ENCODE measurements at regions not wholly inside any gene's neighbourhood (a gene's known extent, or its start where the extent isn't known, plus 50 kb on each side); places are given as distances from the start of the nearest gene placed in this dataset.

DNA sequence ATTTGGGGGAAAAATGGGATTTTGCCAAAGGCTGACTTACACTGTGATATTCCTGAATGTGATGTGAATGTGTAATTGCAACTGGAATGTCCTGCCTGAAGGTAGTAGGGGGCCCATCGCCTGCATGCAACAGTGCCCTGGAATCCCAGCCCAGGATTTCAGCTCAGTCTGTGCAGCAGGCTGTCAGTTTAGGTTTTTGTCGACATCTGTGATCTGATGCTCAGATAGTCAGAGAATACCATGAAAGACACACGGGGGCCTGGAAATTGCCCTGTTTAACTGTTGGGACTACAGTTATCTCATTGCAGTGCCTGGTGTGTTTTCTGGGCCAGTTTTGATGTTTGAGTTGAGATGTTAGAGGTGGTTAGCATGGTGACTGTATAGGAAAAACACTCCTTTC, 84.5 kb upstream of the HK2 start:
- H3K36me3 ChIP-seq (ENCODE audit: control insufficient read depth, insufficient read depth, low read length): no peaks in the 10 kb centered on the region
- H3K27me3 ChIP-seq (ENCODE audit: insufficient read depth, low read length, poor library complexity): no peaks in the 10 kb centered on the region
- H3K4me1 ChIP-seq (ENCODE audit: control insufficient read depth, low read depth, low read length): no peaks in the 10 kb centered on the region
- H4K5ac ChIP-seq (ENCODE audit: low read length): no peak overlapping the region
- no peak overlapping the region for H2AK5ac ChIP-seq (ENCODE audit: low read length)
- H3K79me1 ChIP-seq (ENCODE audit: low read length): no peaks in the 10 kb centered on the region
- H2BK15ac ChIP-seq (replicated peaks; ENCODE audit: low read depth): no peak overlapping the region
- no peak overlapping the region for H3K4me3 ChIP-seq (ENCODE audit: low read length)
- H3K4me2 ChIP-seq (ENCODE audit: low read length): no peak overlapping the region
- no CpG with 5 or more reads among the region's 3 CpGs for WGBS (ENCODE audit: extremely low coverage, insufficient coverage, low lambda C conversion rate)
- H3K23ac ChIP-seq (ENCODE audit: low read length): no peak overlapping the region
- H2BK120ac ChIP-seq (ENCODE audit: low read depth, low read length): no peak overlapping the region
- no peak overlapping the region for H3K4ac ChIP-seq (ENCODE audit: low read depth, low read length)
- DNase-seq: no peak
- H4K8ac ChIP-seq (ENCODE audit: low read depth, low read length): no peak overlapping the region
- no peak overlapping the region for H3K56ac ChIP-seq (ENCODE audit: low read length)
- no peaks in the 10 kb centered on the region for H3K79me2 ChIP-seq (ENCODE audit: control insufficient read depth, insufficient read depth, low read length)
- no peak overlapping the region for H3K27ac ChIP-seq (ENCODE audit: low read depth, low read length)
- no peak overlapping the region for H3K9ac ChIP-seq (ENCODE audit: low read length)
- H3K18ac ChIP-seq (ENCODE audit: low read length): no peak overlapping the region
- no peak overlapping the region for H2BK5ac ChIP-seq (ENCODE audit: low read length)

DNA sequence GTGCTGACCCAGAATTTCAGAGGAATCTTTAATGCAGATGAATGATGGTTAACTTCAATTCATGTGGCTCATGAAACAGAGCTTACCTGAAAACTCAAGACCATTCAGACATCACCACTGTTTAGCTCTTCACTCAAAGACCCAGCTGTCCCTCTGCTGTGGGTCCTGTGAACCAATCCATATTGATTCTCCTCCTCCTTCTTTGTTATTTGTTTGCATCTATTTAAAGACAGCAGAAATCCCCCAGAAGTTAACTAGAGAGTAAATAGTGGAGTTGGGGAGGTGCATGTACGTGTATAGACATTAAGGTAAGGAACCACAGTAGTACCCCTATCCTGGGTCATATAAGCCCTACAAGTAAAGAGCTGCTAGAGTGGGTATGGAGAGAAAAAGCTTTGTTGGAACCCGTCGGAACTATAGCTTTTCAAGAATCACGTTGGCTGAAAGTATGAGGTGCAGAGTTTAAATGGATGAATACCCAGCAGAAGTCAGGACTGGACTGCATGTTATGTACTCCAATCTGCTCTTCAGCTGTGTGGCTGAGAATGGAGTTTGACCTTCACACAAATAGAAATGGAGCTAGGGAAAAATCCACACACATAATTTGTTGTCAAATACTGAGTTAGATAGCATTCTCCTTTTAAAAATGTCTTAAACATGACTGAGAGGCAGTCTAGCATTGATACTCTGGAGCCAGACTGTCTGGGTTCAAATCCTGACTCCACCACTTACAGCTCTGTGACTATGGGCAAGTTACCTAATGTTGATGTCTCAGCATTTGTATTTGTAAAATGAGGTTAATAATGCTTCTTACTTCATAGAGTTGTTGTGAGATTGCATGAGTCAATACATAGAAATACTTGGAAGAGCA, 81.7 kb upstream of the HK2 start:
- no peaks in the 10 kb centered on the region for H3K36me3 ChIP-seq (ENCODE audit: control insufficient read depth, insufficient read depth, low read length)
- DNase-seq: no peak

DNA sequence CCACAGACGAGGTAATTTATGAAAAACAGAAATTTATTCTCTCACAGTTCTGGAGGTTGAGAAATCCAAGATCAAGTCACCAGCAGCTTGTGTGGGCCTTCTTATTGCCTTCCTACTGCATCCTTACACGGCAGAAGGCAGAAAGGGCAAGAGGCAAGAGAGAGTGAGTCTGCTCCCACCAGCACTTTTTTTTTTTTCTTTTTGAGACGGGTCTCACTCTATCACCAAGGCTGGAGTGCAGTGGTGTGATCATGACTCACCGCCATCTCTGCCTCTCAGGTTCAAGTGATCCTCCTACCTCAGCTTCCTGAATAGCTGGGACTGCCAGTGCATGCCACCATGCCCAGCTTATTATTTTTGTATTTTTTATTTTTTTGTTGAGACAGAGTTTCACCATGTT, 78.5 kb upstream of the HK2 start:
- no peak overlapping the region for H3K4me2 ChIP-seq (ENCODE audit: low read length)
- no peak overlapping the region for H2BK120ac ChIP-seq (ENCODE audit: low read depth, low read length)
- H2BK15ac ChIP-seq (replicated peaks; ENCODE audit: low read depth): no peak overlapping the region
- H3K18ac ChIP-seq (ENCODE audit: low read length): no peak overlapping the region
- H3K27me3 ChIP-seq (ENCODE audit: insufficient read depth, low read length, poor library complexity): no peaks in the 10 kb centered on the region
- no peak overlapping the region for H4K5ac ChIP-seq (ENCODE audit: low read length)
- no peaks in the 10 kb centered on the region for H3K36me3 ChIP-seq (ENCODE audit: control insufficient read depth, insufficient read depth, low read length)
- no peak for DNase-seq
- no peak overlapping the region for H2BK5ac ChIP-seq (ENCODE audit: low read length)
- H3K56ac ChIP-seq (ENCODE audit: low read length): no peak overlapping the region
- H3K9ac ChIP-seq (ENCODE audit: low read length): no peak overlapping the region
- WGBS (ENCODE audit: extremely low coverage, insufficient coverage, low lambda C conversion rate): no CpG with 5 or more reads among the region's 4 CpGs
- no peaks in the 10 kb centered on the region for H3K79me2 ChIP-seq (ENCODE audit: control insufficient read depth, insufficient read depth, low read length)
- H3K4ac ChIP-seq (ENCODE audit: low read depth, low read length): no peak overlapping the region
- H3K79me1 ChIP-seq (ENCODE audit: low read length): no peaks in the 10 kb centered on the region
- H3K27ac ChIP-seq (ENCODE audit: low read depth, low read length): no peak overlapping the region
- no peaks in the 10 kb centered on the region for H3K4me1 ChIP-seq (ENCODE audit: control insufficient read depth, low read depth, low read length)
- no peak overlapping the region for H3K4me3 ChIP-seq (ENCODE audit: low read length)
- H3K23ac ChIP-seq (ENCODE audit: low read length): no peak overlapping the region
- no peak overlapping the region for H4K8ac ChIP-seq (ENCODE audit: low read depth, low read length)
- H2AK5ac ChIP-seq (ENCODE audit: low read length): no peak overlapping the region

More for the DNA sequence above, 81.7 kb upstream of the HK2 start:
- Histone ChIP-seq H3K56ac (ENCODE audit: low read length) (no peak overlapping the region), H2BK5ac (ENCODE audit: low read length) (no peak overlapping the region), H2BK120ac (ENCODE audit: low read depth, low read length) (no peak overlapping the region), H3K27ac (ENCODE audit: low read depth, low read length) (no peak overlapping the region), H3K4me3 (ENCODE audit: low read length) (no peak overlapping the region), H2BK15ac (replicated peaks; ENCODE audit: low read depth) (no peak overlapping the region), H3K9ac (ENCODE audit: low read length) (no peak overlapping the region), H4K8ac (ENCODE audit: low read depth, low read length) (no peak overlapping the region), H3K79me1 (ENCODE audit: low read length) (no peaks in the 10 kb centered on the region), H3K4me2 (ENCODE audit: low read length) (no peak overlapping the region), H3K27me3 (ENCODE audit: insufficient read depth, low read length, poor library complexity) (no peaks in the 10 kb centered on the region), H4K5ac (ENCODE audit: low read length) (no peak overlapping the region), H3K18ac (ENCODE audit: low read length) (no peak overlapping the region), H3K23ac (ENCODE audit: low read length) (no peak overlapping the region), H3K4ac (ENCODE audit: low read depth, low read length) (no peak overlapping the region), H2AK5ac (ENCODE audit: low read length) (no peak overlapping the region), H3K79me2 (ENCODE audit: control insufficient read depth, insufficient read depth, low read length) (no peaks in the 10 kb centered on the region), H3K4me1 (ENCODE audit: control insufficient read depth, low read depth, low read length) (no peaks in the 10 kb centered on the region)
- no CpG with 5 or more reads among the region's 4 CpGs for WGBS (ENCODE audit: extremely low coverage, insufficient coverage, low lambda C conversion rate)

DNA sequence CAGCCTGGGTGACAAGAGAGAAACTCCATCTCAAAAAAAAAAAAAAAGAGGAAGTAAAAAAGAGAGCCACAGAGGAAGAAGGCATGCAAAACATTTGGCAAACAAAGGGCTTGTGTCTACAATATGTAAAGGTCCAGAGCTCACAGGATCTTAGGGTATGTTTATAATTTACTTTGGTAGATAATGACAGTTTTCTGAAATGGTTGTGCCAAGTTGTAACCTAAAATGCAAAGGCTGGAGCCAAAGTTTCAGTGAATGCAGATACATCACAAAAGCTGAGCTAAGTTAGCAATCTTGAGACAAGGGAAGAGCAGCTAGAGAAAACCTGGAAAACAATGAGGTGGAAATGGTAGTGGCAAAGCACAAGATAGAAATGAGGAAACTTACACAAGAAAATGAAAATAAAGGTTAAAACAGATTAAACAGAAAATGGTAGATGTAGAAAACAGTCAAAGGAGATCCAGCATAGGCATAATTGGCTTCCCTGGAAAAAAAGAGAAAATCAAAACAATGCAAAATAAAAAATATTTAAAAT, 77.5 kb upstream of the HK2 start:
- H3K36me3 ChIP-seq (ENCODE audit: control insufficient read depth, insufficient read depth, low read length): no peaks in the 10 kb centered on the region
- H3K4me3 ChIP-seq (ENCODE audit: low read length): no peak overlapping the region
- H3K56ac ChIP-seq (ENCODE audit: low read length): no peak overlapping the region
- no peaks in the 10 kb centered on the region for H3K27me3 ChIP-seq (ENCODE audit: insufficient read depth, low read length, poor library complexity)
- no peak overlapping the region for H3K23ac ChIP-seq (ENCODE audit: low read length)
- no peaks in the 10 kb centered on the region for H3K79me2 ChIP-seq (ENCODE audit: control insufficient read depth, insufficient read depth, low read length)
- H3K4me2 ChIP-seq (ENCODE audit: low read length): no peak overlapping the region
- no peak for DNase-seq
- no peak overlapping the region for H3K18ac ChIP-seq (ENCODE audit: low read length)
- no peaks in the 10 kb centered on the region for H3K4me1 ChIP-seq (ENCODE audit: control insufficient read depth, low read depth, low read length)
- no peak overlapping the region for H2BK15ac ChIP-seq (replicated peaks; ENCODE audit: low read depth)
- no peak overlapping the region for H3K4ac ChIP-seq (ENCODE audit: low read depth, low read length)
- no peak overlapping the region for H4K5ac ChIP-seq (ENCODE audit: low read length)
- no peak overlapping the region for H4K8ac ChIP-seq (ENCODE audit: low read depth, low read length)
- no peaks in the 10 kb centered on the region for H3K79me1 ChIP-seq (ENCODE audit: low read length)
- no peak overlapping the region for H2AK5ac ChIP-seq (ENCODE audit: low read length)
- no peak overlapping the region for H3K27ac ChIP-seq (ENCODE audit: low read depth, low read length)
- no peak overlapping the region for H3K9ac ChIP-seq (ENCODE audit: low read length)
- H2BK5ac ChIP-seq (ENCODE audit: low read length): no peak overlapping the region
- no peak overlapping the region for H2BK120ac ChIP-seq (ENCODE audit: low read depth, low read length)

DNA sequence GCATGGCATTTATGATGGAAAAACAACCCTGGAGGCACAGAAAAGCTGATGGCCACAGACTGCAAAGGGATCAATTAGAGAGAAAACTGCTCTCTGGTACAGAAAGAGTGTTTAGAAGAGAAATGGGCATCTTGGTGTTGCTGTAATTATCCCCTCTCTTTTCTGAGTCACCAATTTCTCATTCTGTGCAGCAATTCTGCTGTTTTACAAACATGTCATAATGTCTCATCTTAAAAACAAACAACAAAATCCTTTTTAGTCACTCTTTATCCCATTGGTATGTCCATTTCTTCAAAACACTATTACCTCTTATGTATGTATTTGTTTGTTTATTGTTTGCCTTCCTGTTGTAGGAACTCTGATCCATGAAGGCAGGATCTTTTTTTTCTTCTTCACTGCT, 73.9 kb upstream of the HK2 start:
- Histone ChIP-seq H3K4me3 (ENCODE audit: low read length) (no peak overlapping the region), H3K9ac (ENCODE audit: low read length) (no peak overlapping the region), H3K79me1 (ENCODE audit: low read length) (no peaks in the 10 kb centered on the region), H3K79me2 (ENCODE audit: control insufficient read depth, insufficient read depth, low read length) (no peaks in the 10 kb centered on the region), H4K5ac (ENCODE audit: low read length) (no peak overlapping the region), H3K27me3 (ENCODE audit: insufficient read depth, low read length, poor library complexity) (no peaks in the 10 kb centered on the region), H3K36me3 (ENCODE audit: control insufficient read depth, insufficient read depth, low read length) (no peaks in the 10 kb centered on the region), H3K4ac (ENCODE audit: low read depth, low read length) (no peak overlapping the region), H3K4me2 (ENCODE audit: low read length) (no peak overlapping the region), H3K4me1 (ENCODE audit: control insufficient read depth, low read depth, low read length) (peaks cover 2% of the 10 kb centered on the region), H2AK5ac (ENCODE audit: low read length) (no peak overlapping the region), H4K8ac (ENCODE audit: low read depth, low read length) (no peak overlapping the region), H2BK5ac (ENCODE audit: low read length) (no peak overlapping the region), H3K56ac (ENCODE audit: low read length) (no peak overlapping the region), H2BK120ac (ENCODE audit: low read depth, low read length) (no peak overlapping the region), H3K27ac (ENCODE audit: low read depth, low read length) (no peak overlapping the region), H3K18ac (ENCODE audit: low read length) (no peak overlapping the region), H3K23ac (ENCODE audit: low read length) (no peak overlapping the region), H2BK15ac (replicated peaks; ENCODE audit: low read depth) (no peak overlapping the region)
- DNase-seq: no peak
